HCT116 (cell line): ENCODE measurements at regions not wholly inside any gene's neighbourhood (a gene's known extent, or its start where the extent isn't known, plus 50 kb on each side); places are given as distances from the start of the nearest gene placed in this dataset.

Experiments used
- ATAC-seq: fragments of 200-7000 bp; cut with Tn5 transposase; 2 replicates; pipeline ENCODE4 v1.9.1; 2020; ENCODE audit warnings: mild to moderate bottlenecking, moderate library complexity
- BruUV-seq: library from RNA; stranded (reverse); fragments of 400-500 nt; replicated peaks from 2 replicates; lab custom pipeline; 2021; lab: Mats Ljungman, UMichigan
- CTCF ChIA-PET: fragments of 300-600 bp; sonication (Branson Sonifier 250); formaldehyde crosslinking; loops from one replicate; lab custom pipeline; 2021; ENCODE audit warnings: antibody characterized with exemption; lab: Charles Lee
- POLR2A ChIA-PET: fragments of 300-600, 350-600 bp; sonication (Branson Sonifier 250); formaldehyde crosslinking; loops from one replicate; lab custom pipeline; 2021; ENCODE audit warnings: antibody characterized with exemption; lab: Charles Lee
- RAD21 ChIA-PET, 2 experiments: fragments of 300-600 bp; sonication (Branson Sonifier 250); formaldehyde crosslinking; loops; one replicate each; lab custom pipeline; 2023; ENCODE audit warnings: low total read pairs in 2 of 2; ENCODE audit not compliant: uncharacterized antibody in 2 of 2, unreplicated experiment in 2 of 2, low non-redundant PET in 1 of 2; lab: Charles Lee
- DNase-seq: peaks from one replicate; pipeline ENCODE4 v3.0.0-alpha.2; 2010; ENCODE audit warnings: low read depth, low spot score
- H2AFZ ChIP-seq: fragments of 200-600 bp; shearing (Covaris generic), sonication (generic); 2 replicates; pipeline ENCODE4 v1.6.1; 2017; ENCODE audit warnings: low read depth, mixed run types, mixed read lengths, antibody characterized with exemption, low read length; ENCODE audit not compliant: poor library complexity, severe bottlenecking
- H3K27ac ChIP-seq: 2 replicates; pipeline ENCODE4 v1.5.1; 2012; ENCODE audit warnings: low read depth, low read length
- H3K27me3 ChIP-seq: fragments of 200-600 bp; sonication (generic); 2 replicates; pipeline ENCODE4 v1.6.1; 2016; ENCODE audit warnings: mixed run types, low read length, mixed read lengths; ENCODE audit not compliant: insufficient read depth
- H3K36me3 ChIP-seq, 2 experiments: fragments of 200-500 bp in 1 of 2; fragments of 200-600 bp in 1 of 2; sonication (Bioruptor generic) in 1 of 2; sonication (generic) in 1 of 2; 2 replicates each; pipeline versions ENCODE4 v1.5.1 to v1.6.1; 2014 to 2016; ENCODE audit warnings: low read length in 2 of 2, inconsistent platforms in 1 of 2, mixed read lengths in 1 of 2, mixed run types in 1 of 2; ENCODE audit not compliant: insufficient read depth in 2 of 2, control insufficient read depth in 1 of 2
- H3K4me1 ChIP-seq, 2 experiments: fragments of 200-600 bp in 1 of 2; sonication (generic) in 1 of 2; 2 replicates each; pipeline versions ENCODE4 v1.5.1 to v1.6.1; 2012 to 2017; ENCODE audit warnings: low read length in 2 of 2, inconsistent platforms in 1 of 2, mild to moderate bottlenecking in 1 of 2, mixed read lengths in 1 of 2, mixed run types in 1 of 2, moderate library complexity in 1 of 2; ENCODE audit not compliant: insufficient read depth in 2 of 2, control insufficient read depth in 1 of 2
- H3K4me2 ChIP-seq: fragments of 200-600 bp; sonication (generic); 2 replicates; pipeline ENCODE4 v1.6.1; 2017; ENCODE audit warnings: mixed run types, low read length, mixed read lengths
- H3K4me3 ChIP-seq, 2 experiments: fragments of 200-600 bp in 1 of 2; sonication (generic) in 1 of 2; replicated peaks in 1 of 2; 2 replicates each; pipeline ENCODE4 v1.5.1; 2011 to 2016; ENCODE audit warnings: low read length in 2 of 2, control low read depth in 1 of 2, low read depth in 1 of 2, mild to moderate bottlenecking in 1 of 2, mixed read lengths in 1 of 2, mixed run types in 1 of 2
- H3K79me2 ChIP-seq: fragments of 200-600 bp; sonication (generic); 2 replicates; pipeline ENCODE4 v1.6.1; 2017; ENCODE audit warnings: mild to moderate bottlenecking, mixed run types, low read length, moderate library complexity, mixed read lengths; ENCODE audit not compliant: insufficient read depth
- H3K9ac ChIP-seq: fragments of 200-600 bp; sonication (generic); 2 replicates; pipeline ENCODE4 v1.6.1; 2016; ENCODE audit warnings: low read length, mixed read lengths
- H3K9me2 ChIP-seq: fragments of 200-600 bp; sonication (generic), shearing (Covaris generic); 2 replicates; pipeline ENCODE4 v1.6.1; 2017; ENCODE audit warnings: mixed run types, mild to moderate bottlenecking, moderate library complexity; ENCODE audit not compliant: insufficient read depth
- H3K9me3 ChIP-seq, 2 experiments: fragments of 200-500 bp in 1 of 2; fragments of 200-600 bp in 1 of 2; sonication (Bioruptor generic) in 1 of 2; sonication (generic) in 1 of 2; 2 replicates each; pipeline ENCODE4 v1.6.1; 2014 to 2017; ENCODE audit warnings: low read length in 2 of 2, mixed read lengths in 2 of 2, inconsistent platforms in 1 of 2, low read depth in 1 of 2, mild to moderate bottlenecking in 1 of 2, mixed run types in 1 of 2, moderate library complexity in 1 of 2; ENCODE audit not compliant: control insufficient read depth in 1 of 2, insufficient read depth in 1 of 2
- H4K20me1 ChIP-seq: fragments of 200-600 bp; sonication (generic), shearing (Covaris generic); 2 replicates; pipeline ENCODE4 v1.6.1; 2017; ENCODE audit warnings: mixed run types, mild to moderate bottlenecking, moderate library complexity; ENCODE audit not compliant: insufficient read depth
- CEBPB ChIP-seq: IDR thresholded peaks from 2 replicates; pipeline ENCODE4 v1.6.1; 2012; ENCODE audit warnings: low read depth
- EGR1 ChIP-seq: IDR thresholded peaks from 2 replicates; pipeline ENCODE4 v1.6.1; 2012; ENCODE audit warnings: low read depth
- EZH2 ChIP-seq: fragments of 200-600 bp; sonication (generic); IDR thresholded peaks from 2 replicates; pipeline ENCODE4 v1.6.1; 2017; ENCODE audit warnings: antibody characterized with exemption, mixed run types
- FOSL1 ChIP-seq: IDR thresholded peaks from 2 replicates; pipeline ENCODE4 v1.6.1; 2012; ENCODE audit warnings: low read depth
- JUND ChIP-seq: IDR thresholded peaks from 2 replicates; pipeline ENCODE4 v1.6.1; 2012
- POLR2A ChIP-seq: IDR thresholded peaks from 2 replicates; pipeline ENCODE4 v1.7.0; 2011; ENCODE audit warnings: borderline replicate concordance; ENCODE audit not compliant: insufficient read depth, insufficient read length; ENCODE audit errors: extremely low read depth
- POLR2AphosphoS5 ChIP-seq: IDR thresholded peaks from 2 replicates; pipeline ENCODE4 v1.6.1; 2011; ENCODE audit warnings: mild to moderate bottlenecking, low read depth, low read length, moderate library complexity
- SIN3A ChIP-seq: IDR thresholded peaks from 2 replicates; pipeline ENCODE4 v1.6.1; 2012; ENCODE audit warnings: low read depth
- YY1 ChIP-seq: IDR thresholded peaks from 2 replicates; pipeline ENCODE4 v1.6.1; 2011; ENCODE audit warnings: low read length, low read depth, moderate library complexity, mild to moderate bottlenecking; ENCODE audit not compliant: insufficient replicate concordance; ENCODE audit errors: extremely low read depth
- ZFX ChIP-seq: fragments of 450-650 bp; IDR thresholded peaks from 2 replicates; pipeline ENCODE4 v1.6.1; 2017
- ZNF274 ChIP-seq: fragments of 200-500 bp; sonication (Bioruptor generic); IDR thresholded peaks from 2 replicates; pipeline ENCODE4 v1.6.1; 2014; ENCODE audit warnings: mild to moderate bottlenecking, low read depth, low read length, inconsistent platforms
- intact Hi-C: fragments of 100-400 bp; cut with micrococcal nuclease; formaldehyde crosslinking; loops from 2 replicates; pipeline ENCODE4 v1.10.0; 2022
- TF ChIP-seq, protein P1 (sequence below): IDR thresholded peaks from 2 replicates; pipeline ENCODE4 v1.6.1; 2012
- TF ChIP-seq, protein P2 (sequence below): IDR thresholded peaks from 2 replicates; pipeline ENCODE4 v1.6.1; 2012
- TF ChIP-seq, protein P3 (sequence below): IDR thresholded peaks from 2 replicates; pipeline ENCODE4 v1.6.1; 2012; ENCODE audit warnings: low read depth

DNA sequence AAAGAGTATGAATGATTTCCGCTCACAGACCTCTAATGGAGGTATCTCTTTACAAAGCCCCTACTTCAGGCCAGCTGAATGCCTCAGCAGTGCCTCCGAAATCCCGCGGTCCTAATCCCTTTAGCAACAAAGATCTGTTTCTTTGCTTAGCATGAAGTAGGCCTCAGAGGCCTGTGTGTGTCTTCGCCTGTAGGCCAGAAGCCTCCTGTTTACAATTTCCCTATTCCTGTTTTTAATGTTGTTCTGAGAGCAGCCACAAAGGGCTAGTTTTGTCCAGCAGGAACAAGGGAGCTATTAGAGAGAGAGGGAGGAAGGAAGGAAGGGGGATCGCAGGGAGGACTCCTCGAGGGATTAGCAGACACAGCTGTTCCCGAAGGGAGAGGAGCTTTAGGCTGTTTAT is 166.4 kb upstream of the SPRY4 start:
- ChIA-PET CTCF (no interaction called here), RAD21 (no interaction called here), POLR2A (no interaction called here)
- no peaks in the 10 kb centered on the region for H4K20me1 ChIP-seq
- H2AFZ ChIP-seq, result no peak overlapping the region
- no peaks in the 10 kb centered on the region for H3K27me3 ChIP-seq
- BruUV-seq, result no TSS peak
- H3K9me2 ChIP-seq, result no peaks in the 10 kb centered on the region
- no peak overlapping the region for H3K27ac ChIP-seq
- H3K9ac ChIP-seq, result no peak overlapping the region
- ATAC-seq (no peak), DNase-seq (no peak)
- no peaks in the 10 kb centered on the region for H3K36me3 ChIP-seq
- H3K9me3 ChIP-seq, result no peaks in the 10 kb centered on the region
- intact Hi-C loops, result no loop called here
- no peaks in the 10 kb centered on the region for H3K79me2 ChIP-seq
- TF ChIP-seq POLR2AphosphoS5 (no peak), YY1 (no peak), ZFX (no peak), POLR2A (no peak), ZNF274 (no peak), JUND (no peak), FOSL1 (no peak), EZH2 (no peak), SIN3A (no peak), CEBPB (no peak)
- TF ChIP-seq, protein P1, sequence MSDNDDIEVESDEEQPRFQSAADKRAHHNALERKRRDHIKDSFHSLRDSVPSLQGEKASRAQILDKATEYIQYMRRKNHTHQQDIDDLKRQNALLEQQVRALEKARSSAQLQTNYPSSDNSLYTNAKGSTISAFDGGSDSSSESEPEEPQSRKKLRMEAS, result no peak
- no peak overlapping the region for H3K4me2 ChIP-seq
- no peak overlapping the region for H3K4me3 ChIP-seq
- peaks cover 0 to 5% of the 10 kb centered on the region in 2 experiments; a peak in 1 of 4 replicates for H3K4me1 ChIP-seq

DNA sequence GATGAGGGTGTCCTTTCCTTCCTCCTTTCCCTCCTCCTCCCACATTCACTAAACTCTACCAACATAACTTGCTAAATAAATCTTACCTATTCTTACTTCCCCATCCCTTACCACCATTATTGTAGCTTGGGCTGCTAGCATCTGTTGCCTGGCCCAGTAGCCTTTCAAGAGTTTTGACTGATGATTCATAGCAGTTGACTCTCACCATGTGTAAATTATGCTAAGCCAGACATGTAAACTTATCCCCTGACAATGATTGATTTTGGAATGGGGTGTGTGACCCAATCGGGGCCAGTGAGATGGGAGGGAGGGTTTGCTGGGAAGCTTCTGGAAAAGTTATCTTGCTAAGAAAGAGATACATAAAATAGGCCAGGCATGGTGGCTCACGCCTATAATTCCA is 161.8 kb upstream of the SPRY4 start:
- TF ChIP-seq, protein P2, sequence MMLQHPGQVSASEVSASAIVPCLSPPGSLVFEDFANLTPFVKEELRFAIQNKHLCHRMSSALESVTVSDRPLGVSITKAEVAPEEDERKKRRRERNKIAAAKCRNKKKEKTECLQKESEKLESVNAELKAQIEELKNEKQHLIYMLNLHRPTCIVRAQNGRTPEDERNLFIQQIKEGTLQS, result no peak
- TF ChIP-seq YY1 (no peak), EGR1 (no peak)
- TF ChIP-seq, protein P1, result no peak
- TF ChIP-seq, protein P3, sequence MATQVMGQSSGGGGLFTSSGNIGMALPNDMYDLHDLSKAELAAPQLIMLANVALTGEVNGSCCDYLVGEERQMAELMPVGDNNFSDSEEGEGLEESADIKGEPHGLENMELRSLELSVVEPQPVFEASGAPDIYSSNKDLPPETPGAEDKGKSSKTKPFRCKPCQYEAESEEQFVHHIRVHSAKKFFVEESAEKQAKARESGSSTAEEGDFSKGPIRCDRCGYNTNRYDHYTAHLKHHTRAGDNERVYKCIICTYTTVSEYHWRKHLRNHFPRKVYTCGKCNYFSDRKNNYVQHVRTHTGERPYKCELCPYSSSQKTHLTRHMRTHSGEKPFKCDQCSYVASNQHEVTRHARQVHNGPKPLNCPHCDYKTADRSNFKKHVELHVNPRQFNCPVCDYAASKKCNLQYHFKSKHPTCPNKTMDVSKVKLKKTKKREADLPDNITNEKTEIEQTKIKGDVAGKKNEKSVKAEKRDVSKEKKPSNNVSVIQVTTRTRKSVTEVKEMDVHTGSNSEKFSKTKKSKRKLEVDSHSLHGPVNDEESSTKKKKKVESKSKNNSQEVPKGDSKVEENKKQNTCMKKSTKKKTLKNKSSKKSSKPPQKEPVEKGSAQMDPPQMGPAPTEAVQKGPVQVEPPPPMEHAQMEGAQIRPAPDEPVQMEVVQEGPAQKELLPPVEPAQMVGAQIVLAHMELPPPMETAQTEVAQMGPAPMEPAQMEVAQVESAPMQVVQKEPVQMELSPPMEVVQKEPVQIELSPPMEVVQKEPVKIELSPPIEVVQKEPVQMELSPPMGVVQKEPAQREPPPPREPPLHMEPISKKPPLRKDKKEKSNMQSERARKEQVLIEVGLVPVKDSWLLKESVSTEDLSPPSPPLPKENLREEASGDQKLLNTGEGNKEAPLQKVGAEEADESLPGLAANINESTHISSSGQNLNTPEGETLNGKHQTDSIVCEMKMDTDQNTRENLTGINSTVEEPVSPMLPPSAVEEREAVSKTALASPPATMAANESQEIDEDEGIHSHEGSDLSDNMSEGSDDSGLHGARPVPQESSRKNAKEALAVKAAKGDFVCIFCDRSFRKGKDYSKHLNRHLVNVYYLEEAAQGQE, result no peak
- TF ChIP-seq, all 23 proteins: peak for 0
- ATAC-seq, result no peak
- Histone ChIP-seq H3K27ac (no peak overlapping the region), H3K9me2 (no peaks in the 10 kb centered on the region), H3K9me3 (no peaks in the 10 kb centered on the region), H4K20me1 (no peaks in the 10 kb centered on the region), H3K9ac (no peak overlapping the region), H2AFZ (no peak overlapping the region), H3K79me2 (no peaks in the 10 kb centered on the region), H3K36me3 (no peaks in the 10 kb centered on the region), H3K4me2 (0 out of 2 replicates have a peak overlapping the region, but pooled peaks have one; percentile 18), H3K4me1 (peaks cover 0 to 7% of the 10 kb centered on the region in 2 experiments; a peak in 1 of 4 replicates), H3K4me3 (no peak overlapping the region), H3K27me3 (no peaks in the 10 kb centered on the region)
- intact Hi-C loops, result no loop called here
- RAD21 ChIA-PET, result no interaction called here
- POLR2A ChIA-PET, result no interaction called here
- CTCF ChIA-PET, result no interaction called here
- no peak for DNase-seq
- BruUV-seq, result no TSS peak
